Heart right ventricle (tissue), 16 donors: ENCODE measurements at regions not wholly inside any gene's neighbourhood (a gene's known extent, or its start where the extent isn't known, plus 50 kb on each side); places are given as distances from the start of the nearest gene placed in this dataset.
A peak's percentile ranks its signal among the peaks of the same experiment; 100 is the strongest.

Experiments
- ATAC-seq, 8 donors: fragments of 200-7000 bp; cut with Tn5 transposase; one replicate each; pipeline ENCODE4 v1.9.1; 2020; ENCODE audit warnings: mild to moderate bottlenecking in 8 of 8, moderate library complexity in 8 of 8, moderate number of reproducible peaks in 1 of 8
- DNase-seq, 2 donors: peaks; one replicate each; pipeline ENCODE4 v3.0.0-alpha.2; 2020
- H3K27ac ChIP-seq, 10 donors: fragments of 200-600 bp; sonication (generic) in 2 of 10; one replicate each; pipeline versions ENCODE4 v1.5.0 to v1.8.0; 2020 to 2022; ENCODE audit warnings: mild to moderate bottlenecking in 3 of 10
- H3K27me3 ChIP-seq, 7 donors: fragments of 200-600 bp; one replicate each; pipeline ENCODE4 v1.8.0; 2021 to 2022; ENCODE audit warnings: mild to moderate bottlenecking in 2 of 7
- H3K36me3 ChIP-seq, 9 donors: fragments of 200-600 bp; sonication (generic) in 1 of 9; one replicate each; pipeline versions ENCODE4 v1.5.0 to v1.8.0; 2020 to 2022; ENCODE audit warnings: mild to moderate bottlenecking in 2 of 9
- H3K4me1 ChIP-seq, 9 donors: fragments of 200-600 bp; sonication (generic) in 1 of 9; one replicate each; pipeline versions ENCODE4 v1.5.0 to v1.8.0; 2020 to 2022; ENCODE audit warnings: mild to moderate bottlenecking in 4 of 9
- H3K4me3 ChIP-seq, 10 donors: fragments of 200-600 bp; sonication (generic) in 2 of 10; one replicate each; pipeline versions ENCODE4 v1.5.0 to v1.8.0; 2020 to 2022; ENCODE audit warnings: mild to moderate bottlenecking in 7 of 10, moderate library complexity in 2 of 10
- H3K9me3 ChIP-seq, 11 donors: fragments of 200-600 bp in 10 of 11; sonication (generic) in 2 of 11; one replicate each; pipeline versions ENCODE4 v1.5.0 to v1.8.0; 2013 to 2022; ENCODE audit warnings: mild to moderate bottlenecking in 2 of 11, control low read depth in 1 of 11, moderate library complexity in 1 of 11
- CTCF ChIP-seq, 9 donors: fragments of 200-600 bp; sonication (generic) in 2 of 9; IDR thresholded peaks; one replicate each; pipeline versions ENCODE4 v1.5.0 to v1.8.0; 2021 to 2022; ENCODE audit warnings: antibody characterized with exemption in 9 of 9, mild to moderate bottlenecking in 5 of 9, moderate library complexity in 1 of 9
- WGBS, 2 donors: extraction: QIAGEN DNeasy Blood & Tissue Kit; methylation state at CpG; one replicate each; pipeline ENCODE4 v1.1.7; 2013; ENCODE audit warnings: inconsistent platforms in 1 of 2; 5-methylcytosine and 5-hydroxymethylcytosine counted together
- intact Hi-C, 10 donors: fragments of 100-400 bp; cut with DNase I; formaldehyde crosslinking; loops; one replicate each; pipeline versions ENCODE4 v1.11.1 to v1.14.2; 2022
- donor health status: Arrhythmogenic right ventricular cardiomyopathy.
- donor health status: ischemic (EF 13 %, LVEDD 7.1; RV severe dilation, severe dysfunction).
- donor health status: healthy with polysubstance abuse.
- donor health status: DM: no; HTN: yes; CAD: no.
- donor health status: DM: no; HTN: no; CAD: no.
- donor health status: ischemic (EF 25% LVEDD 6.9; RV normal size, moderate dysfunction).
- donor health status: ischemic (EF 25% LVEDD 5.7; RV mildly dilated, moderate dysfunction).
- donor health status: healthy.
- donor health status: DM: yes; HTN: yes; CAD: no.
- donor health status: Ischemic cardiomyopathy.
- donor health status: ischemic (EF 35%, LVEDD 5.7; RV mildly dilated, moderate dysfunction).
- donor health status: nonischemic (EF 11% LVEDD 7.7; RV severe dilation, severe dysfunction).
- donor health status: DM: yes; HTN: yes; CAD: no.
- donor health status: PGD.
- donor health status: ischemic (EF 29% LVEDD 5.4; RV normal size, mild dysfunction).
- donor health status: nonischemic (EF 23%, LVEDD 6.1; RV moderate dilation, normal function).

- no peaks in the 10 kb centered on the region for H3K27me3 ChIP-seq
- no peak for TF ChIP-seq CTCF (IDR thresholded peaks at IDR 0.05)
- intact Hi-C loops, result loop anchor here in 1 of 10 donors (10.0 kb wide), 1 partner anchor 52 kb away; no protein-coding TSS in a partner anchor
- H3K27ac ChIP-seq, result peak overlapping the region in 2 of 10 donors; percentile 13
- peak overlapping the region in 7 of 10 donors; percentile 11 to 46 (median 36) for H3K4me3 ChIP-seq
- H3K9me3 ChIP-seq, result no peaks in the 10 kb centered on the region
- peak; percentile 12 to 20 for DNase-seq
- no peaks in the 10 kb centered on the region for H3K36me3 ChIP-seq
- 37 to 45% methylated on average over 8 of the region's 8 CpGs for WGBS, 2 donors
- H3K4me1 ChIP-seq, result peaks cover 0 to 25% (median 18%) of the 10 kb centered on the region in 9 donors
- ATAC-seq, result peak in 6 of 8 donors; percentile 68 to 85 (median 76)
Observed at GRCh38 chr13:97142452-97142851, 79.7 kb upstream of the MBNL2 start.

DNA sequence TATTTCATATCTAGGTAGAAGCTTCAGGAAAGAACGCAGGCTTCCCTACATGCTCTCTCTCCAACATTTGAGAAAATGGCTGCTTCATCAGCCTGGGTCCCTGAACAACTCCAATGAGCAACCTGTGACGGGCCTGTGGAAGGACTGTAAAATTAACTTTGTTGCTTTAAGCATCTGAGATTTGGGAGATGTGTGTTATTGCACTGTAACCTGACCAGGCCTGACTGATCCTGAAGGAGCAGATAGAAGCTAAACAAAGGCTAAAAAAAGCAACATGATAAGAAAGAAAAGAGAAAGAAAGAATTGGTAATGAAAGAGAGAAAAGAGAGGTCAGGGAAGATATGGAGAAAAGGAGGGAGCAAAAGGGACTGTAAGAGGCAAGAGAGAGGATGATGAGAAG lies 77.1 kb upstream of the MBNL2 start:
- TF ChIP-seq CTCF (IDR thresholded peaks at IDR 0.05), result no peak
- peaks cover 0 to 28% (median 18%) of the 10 kb centered on the region in 9 donors for H3K4me1 ChIP-seq
- no peak overlapping the region for H3K4me3 ChIP-seq
- WGBS, 2 donors, result 99 to 100% methylated on average over 2 of the region's 2 CpGs
- H3K36me3 ChIP-seq, result no peaks in the 10 kb centered on the region
- H3K27ac ChIP-seq, result no peak overlapping the region
- intact Hi-C loops, result loop anchor here in 1 of 10 donors (10.0 kb wide), 1 partner anchor 50 kb away; no protein-coding TSS in a partner anchor
- DNase-seq, result no peak
- H3K9me3 ChIP-seq, result no peaks in the 10 kb centered on the region
- no peaks in the 10 kb centered on the region for H3K27me3 ChIP-seq
- no peak for ATAC-seq

DNA sequence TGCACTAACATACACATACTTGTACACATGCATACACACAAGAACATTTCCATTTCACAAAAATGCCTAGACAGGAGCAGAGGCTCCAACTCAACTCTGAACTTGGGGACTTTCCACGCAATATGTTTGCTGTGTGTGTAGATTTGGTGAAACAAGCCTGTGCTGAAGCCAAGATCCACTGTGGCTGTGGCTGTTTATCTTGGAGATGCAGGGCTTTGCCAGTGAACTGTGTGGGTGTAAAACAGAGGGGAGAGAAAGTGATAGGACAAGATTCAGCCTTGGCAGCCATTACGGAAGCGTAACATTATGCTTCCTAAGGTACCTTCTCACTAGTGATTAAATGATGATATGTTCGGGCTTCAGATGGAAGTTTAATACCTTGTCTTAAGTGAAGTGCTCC lies 73.2 kb upstream of the MBNL2 start:
- DNase-seq (no peak), ATAC-seq (no peak)
- intact Hi-C loops, result loop anchor here in 1 of 10 donors (10.0 kb wide), 1 partner anchor 46 kb away; no protein-coding TSS in a partner anchor
- Histone ChIP-seq H3K36me3 (no peaks in the 10 kb centered on the region), H3K27me3 (no peaks in the 10 kb centered on the region), H3K27ac (no peak overlapping the region), H3K9me3 (peaks cover 0 to 6% (median 0%) of the 10 kb centered on the region in 11 donors), H3K4me3 (no peak overlapping the region), H3K4me1 (peaks cover 0 to 3% (median 0%) of the 10 kb centered on the region in 9 donors)
- no peak for TF ChIP-seq CTCF (IDR thresholded peaks at IDR 0.05)
- 73 to 76% methylated on average over 4 of the region's 4 CpGs for WGBS, 2 donors

DNA sequence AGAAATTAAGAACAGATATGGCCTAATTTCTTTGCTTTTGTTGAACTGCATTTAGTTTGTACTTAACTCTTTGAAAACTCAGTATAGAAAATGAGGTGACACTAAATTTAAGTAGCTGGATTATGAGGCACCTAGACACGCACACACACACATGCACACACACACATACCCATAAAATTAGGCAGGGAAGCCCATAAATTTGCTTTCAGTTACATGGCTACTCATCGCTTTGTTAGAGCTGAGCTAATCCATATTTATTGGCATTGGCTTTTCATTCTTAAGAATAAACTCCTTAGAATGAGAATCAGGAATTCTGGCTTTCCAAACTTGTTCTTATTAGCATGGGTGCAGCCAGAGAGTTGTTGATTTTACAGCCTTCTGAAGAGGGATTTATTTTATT lies 61.7 kb upstream of the MBNL2 start:
- no peak overlapping the region for H3K4me3 ChIP-seq
- no peak for TF ChIP-seq CTCF (IDR thresholded peaks at IDR 0.05)
- H3K4me1 ChIP-seq, result no peaks in the 10 kb centered on the region
- intact Hi-C loops, result no loop called here
- H3K9me3 ChIP-seq, result peaks cover 0 to 3% (median 0%) of the 10 kb centered on the region in 11 donors
- WGBS, 2 donors, result 93 to 99% methylated on average over 2 of the region's 2 CpGs
- no peaks in the 10 kb centered on the region for H3K36me3 ChIP-seq
- DNase-seq, result no peak
- no peaks in the 10 kb centered on the region for H3K27me3 ChIP-seq
- H3K27ac ChIP-seq, result no peak overlapping the region
- no peak for ATAC-seq
